GM18519 (cell line): ENCODE measurements at regions not wholly inside any gene's neighbourhood (a gene's known extent, or its start where the extent isn't known, plus 50 kb on each side); places are given as distances from the start of the nearest gene placed in this dataset.

ENCODE experiments used
- ATAC-seq: cut with Tn5 transposase; IDR thresholded peaks from one replicate; pipeline ENCODE4 v1.9.1; 2021; ENCODE audit warnings: mild to moderate bottlenecking, moderate library complexity; ENCODE audit not compliant: unreplicated experiment, low FRiP score

- no peak for ATAC-seq
These were observed 335.6 kb upstream of the SLC16A7 start for GRCh38 chr12:59260202-59260601.

GRCh38 chr12:59252731-59253130 is 332.4 kb upstream of the LRIG3 start:
- ATAC-seq, result no peak

GRCh38 chr12:59250766-59251165 is 330.5 kb upstream of the LRIG3 start:
- no peak for ATAC-seq

- ATAC-seq, result no peak
These were observed 319.7 kb upstream of the LRIG3 start for GRCh38 chr12:59240048-59240447.

GRCh38 chr12:59234391-59234790 is 314.1 kb upstream of the LRIG3 start:
- ATAC-seq, result no peak

- ATAC-seq, result no peak
These were observed 310.0 kb upstream of the LRIG3 start for GRCh38 chr12:59230334-59230733.

GRCh38 chr12:59219148-59219547 is 298.8 kb upstream of the LRIG3 start:
- ATAC-seq, result no peak

GRCh38 chr12:59196989-59197388 is 276.7 kb upstream of the LRIG3 start:
- ATAC-seq, result no peak

GRCh38 chr12:59194794-59195193 is 274.5 kb upstream of the LRIG3 start:
- ATAC-seq, result no peak

- no peak for ATAC-seq
These were observed 273.3 kb upstream of the LRIG3 start for GRCh38 chr12:59193476-59194050.

GRCh38 chr12:59191372-59191771 is 271.1 kb upstream of the LRIG3 start:
- no peak for ATAC-seq

- no peak for ATAC-seq
These were observed 266.1 kb upstream of the LRIG3 start for GRCh38 chr12:59186451-59186850.

GRCh38 chr12:59185295-59185694 is 265.0 kb upstream of the LRIG3 start:
- no peak for ATAC-seq

GRCh38 chr12:59182658-59183455 is 262.6 kb upstream of the LRIG3 start:
- no peak for ATAC-seq

- no peak for ATAC-seq
These were observed 261.9 kb upstream of the LRIG3 start for GRCh38 chr12:59182191-59182590.

- ATAC-seq, result no peak
These were observed 261.0 kb upstream of the LRIG3 start for GRCh38 chr12:59181196-59181777.

- ATAC-seq, result no peak
These were observed 258.9 kb upstream of the LRIG3 start for GRCh38 chr12:59179231-59179630.

GRCh38 chr12:59173695-59174094 is 253.4 kb upstream of the LRIG3 start:
- no peak for ATAC-seq

- no peak for ATAC-seq
These were observed 248.3 kb upstream of the LRIG3 start for GRCh38 chr12:59168647-59169046.

GRCh38 chr12:59166457-59166856 is 246.2 kb upstream of the LRIG3 start:
- no peak for ATAC-seq

- no peak for ATAC-seq
These were observed 244.9 kb upstream of the LRIG3 start for GRCh38 chr12:59164991-59165718.
